ENCODE measurements at regions not wholly inside any gene's neighbourhood (a gene's known extent, or its start where the extent isn't known, plus 50 kb on each side); places are given as distances from the start of the nearest gene placed in this dataset.

GRCh38 chr3:80234706-80235105 is 466.9 kb upstream of the ROBO1 start:
- no peak for TF ChIP-seq CTCF (IDR thresholded peaks at IDR 0.05; ENCODE audit: control extremely low read depth, extremely low read depth, low read depth, missing control alignments)
- no peak for DNase-seq (ENCODE audit: extremely low spot score)
- ChIA-PET POLR2A (no interaction called here), CTCF (no interaction called here)

GRCh38 chr3:80233576-80233975 is 465.8 kb upstream of the ROBO1 start:
- ChIA-PET POLR2A (no interaction called here), CTCF (interaction anchor here (2.1 kb wide), 1 partner anchor 9 kb away, joined by 5 read pairs; no protein-coding TSS in a partner anchor)
- no peak for DNase-seq (ENCODE audit: extremely low spot score)
- no peak for TF ChIP-seq CTCF (IDR thresholded peaks at IDR 0.05; ENCODE audit: control extremely low read depth, extremely low read depth, low read depth, missing control alignments)

GRCh38 chr3:80232760-80233159 is 465.0 kb upstream of the ROBO1 start:
- TF ChIP-seq CTCF (IDR thresholded peaks at IDR 0.05; ENCODE audit: control extremely low read depth, extremely low read depth, low read depth, missing control alignments): no peak
- DNase-seq (ENCODE audit: extremely low spot score): no peak
- ChIA-PET CTCF (interaction anchor here (1.2 to 2.1 kb wide), 2 partner anchors 10 to 22 kb away, joined by 3 to 5 read pairs; no protein-coding TSS in a partner anchor), POLR2A (no interaction called here)

- CTCF ChIA-PET: no interaction called here
- no peak for TF ChIP-seq CTCF (IDR thresholded peaks at IDR 0.05; ENCODE audit: control extremely low read depth, extremely low read depth, low read depth, missing control alignments)
- POLR2A ChIA-PET: no interaction called here
- no peak for DNase-seq (ENCODE audit: extremely low spot score)
These were observed 463.2 kb upstream of the ROBO1 start for GRCh38 chr3:80230962-80231361.

GRCh38 chr3:80227216-80227615 is 459.4 kb upstream of the ROBO1 start:
- CTCF ChIA-PET: interaction anchor here (1.5 kb wide), 1 partner anchor 21 kb away, joined by 3 read pairs; no protein-coding TSS in a partner anchor
- no peak for DNase-seq (ENCODE audit: extremely low spot score)
- POLR2A ChIA-PET: no interaction called here
- no peak for TF ChIP-seq CTCF (IDR thresholded peaks at IDR 0.05; ENCODE audit: control extremely low read depth, extremely low read depth, low read depth, missing control alignments)

GRCh38 chr3:80215191-80215590 is 447.4 kb upstream of the ROBO1 start:
- TF ChIP-seq CTCF (IDR thresholded peaks at IDR 0.05; ENCODE audit: control extremely low read depth, extremely low read depth, low read depth, missing control alignments): no peak
- CTCF ChIA-PET: no interaction called here
- POLR2A ChIA-PET: no interaction called here
- DNase-seq (ENCODE audit: extremely low spot score): no peak

GRCh38 chr3:80213086-80213485 is 445.3 kb upstream of the ROBO1 start:
- TF ChIP-seq CTCF (IDR thresholded peaks at IDR 0.05; ENCODE audit: control extremely low read depth, extremely low read depth, low read depth, missing control alignments): no peak
- no peak for DNase-seq (ENCODE audit: extremely low spot score)
- POLR2A ChIA-PET: no interaction called here
- CTCF ChIA-PET: no interaction called here
